CD4-positive, alpha-beta T cell treated with Interleukin-12 subunit alpha and Interleukin-12 subunit beta, for 1 hour (primary cell): ENCODE measurements at regions not wholly inside any gene's neighbourhood (a gene's known extent, or its start where the extent isn't known, plus 50 kb on each side); places are given as distances from the start of the nearest gene placed in this dataset.
"Not testable (repeated sequence)": the region's sequence is repeated elsewhere in the genome, so short reads cannot be mapped to it uniquely, and the experiment has no call there.

Experiments used
- DNase-seq: peaks from one replicate; pipeline ENCODE4 v3.0.0-alpha.2; 2020

DNA sequence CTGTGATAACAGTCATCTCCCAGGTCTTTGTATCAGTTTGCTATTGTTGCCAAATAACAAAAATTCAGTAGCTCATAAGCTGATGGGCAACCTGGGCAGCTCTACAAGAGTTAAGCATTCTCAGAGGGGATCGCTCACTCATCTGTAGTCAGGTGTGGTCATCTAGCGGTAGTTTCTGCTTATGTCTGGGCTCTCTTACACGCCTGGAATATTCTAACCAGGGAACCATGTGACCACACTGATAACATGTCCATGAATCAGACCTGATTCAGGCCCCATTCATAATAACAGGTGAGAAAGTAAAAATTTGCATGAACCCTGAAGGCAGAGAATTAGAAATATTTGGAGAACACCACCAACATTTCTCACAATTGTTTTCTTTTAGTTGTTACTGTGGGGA lies 576.1 kb downstream of the SLCO4C1 start:
- no peak for DNase-seq

DNA sequence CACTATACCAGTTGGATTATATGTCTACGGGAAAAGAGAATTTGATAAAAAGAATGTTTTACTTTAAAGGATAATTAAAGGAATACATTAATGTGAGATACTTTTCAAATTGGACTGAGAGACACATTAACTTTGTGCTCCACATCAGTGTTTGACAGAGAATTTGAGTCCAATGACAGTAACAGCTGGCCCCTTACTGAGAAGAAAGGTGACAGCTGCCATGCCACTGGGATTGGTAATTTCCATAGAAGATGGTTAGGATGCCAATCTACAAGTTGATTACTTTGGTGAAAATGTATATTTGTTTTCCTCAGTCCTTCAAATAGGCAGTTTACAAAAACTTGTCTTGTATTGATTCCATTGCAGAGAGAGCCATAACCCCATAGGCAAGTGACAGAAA lies 578.4 kb downstream of the SLCO4C1 start:
- DNase-seq = no peak

DNA sequence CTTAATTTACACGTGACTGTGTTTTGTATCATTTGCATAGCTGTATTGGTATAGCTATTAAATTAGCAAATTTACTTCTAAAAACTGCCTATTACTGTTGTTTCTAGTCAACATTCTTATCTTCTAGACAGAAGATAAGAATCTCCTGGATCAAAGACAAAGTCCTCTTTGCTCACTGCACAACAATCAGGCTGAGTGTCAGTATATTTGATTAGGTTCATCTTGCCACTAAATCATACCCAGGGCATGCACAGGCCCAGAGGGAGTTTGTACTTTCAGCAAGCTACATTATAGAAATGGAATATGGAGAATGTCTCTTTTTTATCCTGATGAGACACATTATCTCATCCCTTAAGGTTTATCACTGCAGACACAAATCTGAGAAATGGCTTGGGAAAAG lies 579.1 kb downstream of the SLCO4C1 start:
- no peak for DNase-seq

DNA sequence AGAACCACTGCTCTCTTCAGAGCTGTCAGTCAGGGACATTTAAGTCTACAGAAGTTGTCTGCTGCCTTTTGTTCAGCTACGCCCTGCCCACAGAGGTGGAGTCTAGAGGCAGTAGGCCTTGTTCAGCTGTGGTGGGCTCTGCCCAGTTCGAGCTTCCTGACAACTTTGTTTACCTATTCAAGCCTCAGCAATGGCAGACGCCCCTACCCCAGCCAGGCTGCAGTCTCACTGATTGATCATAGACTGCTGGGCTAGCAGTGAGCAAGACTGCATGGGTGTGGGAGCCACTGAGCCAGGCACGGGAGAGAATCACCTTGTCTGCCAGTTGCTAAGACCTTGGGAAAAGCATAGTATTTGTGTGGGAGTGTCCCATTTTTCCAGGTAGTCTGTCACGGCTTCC lies 580.3 kb downstream of the SLCO4C1 start:
- DNase-seq = not testable (repeated sequence)

DNA sequence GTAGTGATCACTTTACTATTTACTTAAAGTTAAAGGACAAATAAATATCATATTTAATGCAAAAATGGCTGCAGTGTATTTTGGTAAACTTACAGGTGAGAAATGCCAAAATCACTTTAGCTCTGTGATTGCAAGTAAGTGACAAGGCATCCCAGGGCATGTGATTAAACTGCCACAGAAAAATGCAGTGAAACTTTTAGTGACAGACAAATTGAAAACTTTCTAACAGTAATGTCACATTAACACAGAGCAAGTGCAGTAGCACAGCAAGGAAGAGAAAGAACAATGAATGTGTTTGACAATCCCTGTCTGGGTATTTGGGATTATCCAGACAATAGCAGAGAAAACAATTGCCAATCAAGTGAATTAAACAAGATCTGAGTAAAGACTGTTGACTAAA lies 606.8 kb downstream of the SLCO4C1 start:
- DNase-seq = no peak

DNA sequence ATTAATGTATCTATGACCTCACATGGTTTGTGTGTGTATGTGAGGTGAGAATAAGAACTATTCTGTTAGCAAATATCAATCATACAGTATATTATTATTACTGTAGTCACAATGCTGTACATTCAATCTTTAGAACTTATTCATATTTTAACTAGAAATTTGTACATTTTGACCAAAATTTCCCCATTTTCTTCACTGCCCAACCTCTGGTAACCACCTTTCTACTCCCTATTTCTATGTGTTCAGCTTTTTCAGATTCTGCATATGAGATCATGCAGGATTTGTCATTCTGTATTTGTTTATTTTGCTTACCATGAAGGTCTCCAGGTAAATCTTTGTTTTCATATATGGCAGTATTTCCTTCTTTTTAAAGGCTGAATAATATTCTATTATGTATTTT lies 607.9 kb downstream of the SLCO4C1 start:
- DNase-seq = no peak

DNA sequence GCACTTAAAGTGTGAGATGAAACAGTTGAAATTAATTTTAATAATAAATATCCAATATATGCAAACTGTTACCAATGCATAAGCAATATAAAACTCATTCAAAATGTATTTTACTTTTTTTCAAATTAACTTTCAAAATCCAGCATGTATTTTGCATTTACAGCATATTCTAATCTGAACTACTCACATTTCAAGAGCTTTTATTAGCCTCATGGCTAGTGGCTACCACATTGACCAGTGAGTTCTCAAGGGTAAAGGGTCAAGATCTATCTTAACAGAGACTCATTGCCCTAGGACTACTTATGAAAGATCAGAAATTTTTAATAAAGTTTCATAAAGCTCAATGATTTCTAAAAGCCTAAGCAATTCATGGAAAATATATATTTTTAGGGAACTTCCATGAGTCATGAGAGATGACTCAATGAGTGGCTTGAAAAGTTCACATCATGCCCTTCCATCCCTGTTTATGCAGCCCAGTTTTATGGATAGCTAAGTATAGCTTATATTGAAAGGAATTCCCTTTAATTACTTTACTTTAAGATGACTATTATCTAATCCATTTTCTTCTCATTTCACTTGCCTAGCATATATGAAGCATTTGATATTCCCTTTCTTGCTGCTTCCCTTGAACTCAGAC lies 608.6 kb downstream of the SLCO4C1 start:
- DNase-seq = no peak

DNA sequence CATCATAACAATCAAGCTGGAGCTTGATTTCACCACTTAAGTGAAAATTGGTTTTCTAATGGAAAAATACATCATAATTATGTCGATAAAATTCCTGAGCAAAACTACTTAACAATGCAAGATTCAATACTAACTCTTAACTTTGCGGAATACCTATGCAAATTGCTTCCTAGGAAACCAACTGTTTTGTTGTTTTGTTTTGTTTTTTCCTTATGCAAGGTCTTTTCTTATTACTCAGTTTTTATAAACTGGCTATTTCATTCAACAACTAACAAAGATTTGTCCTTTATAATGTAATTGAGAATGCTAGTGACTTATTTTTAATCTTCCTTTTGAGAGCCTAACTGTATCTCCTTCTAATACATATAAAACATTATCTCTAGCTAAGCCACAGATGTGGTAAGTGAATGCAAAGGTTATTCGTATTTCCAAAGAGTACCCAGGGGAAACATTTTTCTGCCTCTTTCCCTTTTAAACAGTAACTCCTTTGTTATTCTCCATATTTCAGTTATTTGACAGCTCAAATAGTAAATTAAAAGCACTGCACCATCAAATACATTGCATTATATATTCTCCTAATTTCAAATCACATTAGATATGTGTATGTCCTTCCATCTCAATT lies 609.4 kb downstream of the SLCO4C1 start:
- no peak for DNase-seq

DNA sequence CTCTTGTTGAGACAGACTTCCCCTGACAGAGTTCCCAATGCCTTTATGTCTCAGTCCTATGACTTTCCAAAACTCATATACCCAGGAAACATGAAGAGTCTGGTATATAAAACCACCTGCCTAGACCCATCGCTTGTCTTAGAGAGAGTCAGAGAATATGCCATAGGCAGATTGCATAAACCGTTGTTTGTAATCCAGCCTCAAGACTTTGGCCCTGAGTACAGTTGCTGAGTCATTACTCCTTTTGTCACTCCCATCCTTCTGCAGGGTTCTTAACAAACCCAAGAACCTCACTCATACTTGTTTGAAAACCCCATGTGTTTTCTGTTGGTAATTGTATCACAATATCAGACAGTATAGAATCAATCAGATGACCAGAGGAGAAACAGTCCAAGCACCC lies 616.3 kb downstream of the SLCO4C1 start:
- DNase-seq = no peak

DNA sequence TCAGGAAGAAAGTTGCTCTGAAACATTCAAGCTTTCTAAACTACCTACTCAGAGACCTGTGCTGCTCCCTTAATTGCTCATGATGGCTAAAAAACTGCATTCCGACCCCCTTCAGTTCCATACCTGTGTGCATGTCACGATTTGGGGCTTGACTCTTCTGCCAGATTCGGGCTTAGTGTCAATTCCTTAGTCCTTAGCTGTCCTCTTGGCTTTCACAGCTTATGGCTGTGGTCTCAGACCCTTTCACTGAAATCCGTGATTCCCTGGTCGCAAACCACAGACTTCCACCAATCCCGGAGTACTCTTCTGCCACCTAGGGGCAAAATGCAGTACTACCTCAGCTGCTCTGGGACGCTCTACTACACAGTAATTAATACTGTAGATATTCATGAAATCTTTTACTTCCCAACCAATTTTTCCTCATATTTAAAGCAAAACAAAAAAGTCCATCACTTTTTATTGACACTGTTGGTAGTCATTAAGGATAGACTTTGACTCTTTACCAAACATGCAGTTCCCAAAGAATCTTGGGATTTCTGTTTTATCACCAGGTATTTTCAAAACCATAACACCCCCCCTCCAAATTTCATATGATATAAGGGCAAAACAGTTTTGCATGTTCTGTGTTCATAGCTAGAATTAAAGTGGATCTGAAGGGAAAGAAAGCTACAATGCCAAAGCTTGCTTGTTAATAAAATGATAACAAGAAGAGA lies 617.4 kb downstream of the SLCO4C1 start:
- peak; percentile 31 for DNase-seq

DNA sequence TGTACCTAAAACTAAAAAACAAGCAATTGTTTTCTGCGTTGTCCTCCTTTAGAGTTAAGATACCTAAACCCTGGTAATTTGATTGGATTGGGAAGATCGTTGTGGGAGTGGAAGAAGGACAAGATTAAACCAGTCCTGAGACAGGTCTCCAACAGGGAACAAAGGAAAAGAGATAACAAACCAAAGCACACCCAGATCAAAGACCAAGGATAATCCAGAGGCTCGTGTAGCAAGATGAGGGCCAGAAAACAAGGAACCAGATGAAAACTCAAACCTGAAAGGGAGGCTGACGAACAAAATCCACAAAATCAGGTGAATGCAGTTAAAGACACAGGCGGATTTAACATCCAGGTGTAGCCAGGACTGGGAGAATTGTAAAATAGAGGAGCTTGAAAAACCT lies 618.1 kb downstream of the SLCO4C1 start:
- DNase-seq = no peak

DNA sequence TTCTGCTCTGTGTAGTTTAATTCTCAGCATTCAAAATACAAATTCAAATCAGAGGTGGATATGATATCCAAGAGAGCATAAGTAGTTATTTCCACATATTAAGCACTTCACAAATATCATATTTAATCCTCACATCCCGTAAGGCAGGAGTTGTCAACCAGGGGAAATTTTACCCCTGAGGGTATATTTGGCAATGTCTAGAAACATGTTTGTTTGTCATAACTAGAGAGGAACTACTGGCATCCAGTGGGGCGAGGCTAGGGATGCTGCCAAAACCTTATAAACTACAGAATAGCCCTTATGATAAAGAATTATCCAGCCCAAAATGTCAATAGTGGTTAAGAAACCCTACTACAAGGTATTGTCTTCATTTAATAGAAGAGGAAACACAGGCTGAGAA lies 619.4 kb downstream of the SLCO4C1 start:
- DNase-seq = no peak

DNA sequence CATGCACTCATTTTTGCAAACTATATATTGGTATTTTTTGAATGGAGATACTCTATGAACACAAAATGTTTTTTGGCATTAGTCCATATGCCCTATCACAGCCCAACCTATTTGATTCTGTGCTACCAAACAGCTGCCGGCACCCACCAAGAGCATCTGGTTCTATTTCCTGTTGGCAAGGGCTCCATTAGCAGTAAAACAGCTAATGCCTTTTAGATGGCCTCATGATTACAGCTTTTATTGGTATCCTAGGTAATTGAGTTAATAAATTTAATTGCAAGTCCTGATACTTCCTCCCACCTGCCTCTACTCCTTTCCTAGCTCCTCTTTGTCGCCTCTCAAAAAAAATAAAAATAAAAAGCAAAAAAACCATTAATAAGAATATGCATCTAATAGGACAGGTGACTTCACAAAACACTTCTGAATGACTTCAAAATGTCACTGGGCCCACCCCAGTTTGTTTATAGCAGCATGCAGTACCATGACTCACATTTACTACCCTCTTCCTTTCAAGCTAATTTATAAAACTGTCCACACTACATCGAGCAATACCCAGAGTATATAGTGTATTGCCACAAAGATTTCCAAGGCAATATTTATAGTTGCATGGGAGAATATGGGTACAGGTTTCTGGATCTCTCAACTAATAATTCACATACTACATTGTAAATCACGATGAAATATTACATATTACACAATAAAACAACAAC lies 620.4 kb downstream of the SLCO4C1 start:
- no peak for DNase-seq

DNA sequence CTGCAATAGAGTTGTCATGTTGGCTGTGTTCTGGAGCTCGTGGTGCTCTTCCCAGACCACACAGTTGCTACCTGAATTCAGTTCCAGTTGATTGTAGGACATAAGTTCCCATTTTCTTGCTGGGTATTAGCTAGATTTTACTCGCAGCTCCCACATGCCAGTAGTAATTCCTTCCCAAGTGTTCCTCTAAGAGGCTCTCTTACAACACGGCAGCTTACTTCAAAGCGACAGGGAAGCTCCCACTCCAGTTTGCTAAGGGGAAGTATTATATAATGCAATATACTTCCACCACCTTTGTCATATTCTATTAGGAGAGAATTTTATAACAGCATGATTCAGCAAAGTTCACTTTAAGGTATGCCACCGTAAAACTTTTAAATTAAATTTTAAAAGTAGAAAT lies 623.0 kb downstream of the SLCO4C1 start:
- no peak for DNase-seq

DNA sequence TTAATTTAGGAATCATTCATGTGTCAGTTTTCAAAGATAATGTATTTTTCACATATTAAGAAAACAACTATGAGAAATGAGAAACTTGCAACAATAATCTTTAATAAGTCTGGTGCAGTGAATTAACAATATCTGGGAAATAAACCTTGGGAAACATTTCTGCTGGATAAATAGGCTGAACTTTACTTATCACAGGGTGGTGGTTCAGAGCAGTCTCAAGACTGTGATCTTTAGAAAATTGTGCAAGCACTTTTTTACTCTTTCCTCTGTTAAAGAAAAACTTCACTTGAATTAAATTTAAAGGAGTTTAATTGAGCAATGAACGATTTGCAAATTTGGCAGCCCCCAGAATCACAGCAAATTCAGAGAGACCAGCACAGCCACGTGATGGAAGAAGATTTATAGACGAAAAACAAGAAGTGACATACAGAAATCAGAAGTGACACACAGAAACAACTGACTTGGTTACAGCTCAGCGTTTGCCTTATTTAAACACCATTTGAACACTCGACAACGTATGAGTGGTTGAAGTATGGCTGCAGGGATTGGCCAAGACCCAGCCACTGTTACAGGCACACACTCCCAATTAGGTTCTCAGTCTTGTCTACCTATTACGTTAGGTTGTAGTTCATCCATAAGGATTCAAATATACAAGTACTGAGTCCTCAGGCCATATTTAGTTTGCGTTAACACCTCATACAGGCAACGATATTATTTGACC lies 631.9 kb downstream of the SLCO4C1 start:
- DNase-seq = no peak

DNA sequence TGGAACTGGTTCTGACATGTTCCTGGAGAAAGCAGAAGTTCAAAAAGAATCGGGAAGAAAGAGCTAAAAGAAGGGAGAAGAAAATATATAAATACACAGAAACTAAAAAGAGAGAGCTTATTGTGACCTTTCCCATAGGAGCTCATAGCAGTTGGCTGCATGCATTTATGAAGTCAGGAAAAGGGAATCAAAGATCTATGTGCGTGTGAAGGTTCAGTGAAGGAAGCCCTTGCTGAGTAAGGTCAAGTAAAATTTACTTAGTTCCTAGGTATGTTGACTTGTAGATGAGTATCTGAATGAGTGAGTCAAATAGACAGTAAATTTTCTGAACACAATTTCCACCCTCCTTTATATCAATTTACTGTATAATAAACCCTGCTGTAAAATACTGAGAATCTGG lies 632.5 kb downstream of the SLCO4C1 start:
- DNase-seq = no peak

DNA sequence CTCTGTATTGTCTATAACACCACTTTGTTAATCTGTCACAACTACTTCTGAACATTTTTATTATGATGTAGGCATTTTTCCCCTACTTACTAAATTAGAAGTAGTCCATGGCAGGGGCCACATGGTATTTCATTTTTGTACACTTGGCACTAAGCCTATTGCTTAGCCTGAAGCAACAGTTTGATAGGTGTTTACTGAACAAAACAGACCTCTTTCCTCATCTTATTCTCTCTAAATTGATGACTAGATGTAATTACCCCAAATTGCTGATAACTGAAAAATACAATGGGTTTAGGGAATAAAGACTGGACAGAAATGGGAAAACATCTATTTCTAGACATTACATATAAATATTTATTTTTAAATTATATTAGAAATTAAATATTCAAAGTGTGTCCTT lies 633.8 kb downstream of the SLCO4C1 start:
- no peak for DNase-seq

DNA sequence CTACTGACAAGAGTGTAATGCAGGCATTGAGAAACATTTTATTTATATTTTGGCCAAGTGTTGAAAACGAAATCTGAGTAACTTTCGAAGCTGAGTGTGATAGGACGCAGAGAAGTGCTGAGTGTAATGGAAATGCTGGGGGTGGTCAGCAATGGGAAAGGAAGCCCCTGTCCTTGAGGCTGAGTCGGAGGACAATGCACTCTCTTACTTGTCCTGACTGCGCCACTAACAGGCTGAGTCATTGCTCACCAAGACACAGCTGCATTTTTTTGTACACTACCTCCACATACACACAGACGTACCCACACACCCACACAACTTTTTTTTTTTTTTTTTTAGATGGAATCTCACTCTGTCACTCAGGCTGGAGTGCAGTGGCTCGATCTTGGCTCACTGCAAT lies 637.7 kb downstream of the SLCO4C1 start:
- no peak for DNase-seq

DNA sequence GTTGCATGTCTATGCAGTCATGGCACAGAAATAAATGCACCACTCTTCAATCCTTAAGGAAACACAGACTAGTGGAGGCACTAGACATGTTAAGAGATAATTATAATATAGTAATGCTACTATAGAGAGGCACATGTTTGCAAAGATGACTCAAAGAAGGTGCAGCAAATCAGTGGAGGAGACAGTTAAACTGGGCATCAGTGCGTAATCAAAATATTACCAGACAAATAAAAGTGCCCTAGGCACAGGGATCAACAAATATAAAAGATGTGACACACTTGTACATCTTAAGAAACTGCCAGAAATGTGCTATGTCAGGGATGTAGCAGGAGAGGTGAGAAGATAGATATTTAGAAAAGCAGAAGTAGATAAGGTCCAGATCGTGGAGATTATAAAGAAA lies 642.1 kb downstream of the SLCO4C1 start:
- no peak for DNase-seq

DNA sequence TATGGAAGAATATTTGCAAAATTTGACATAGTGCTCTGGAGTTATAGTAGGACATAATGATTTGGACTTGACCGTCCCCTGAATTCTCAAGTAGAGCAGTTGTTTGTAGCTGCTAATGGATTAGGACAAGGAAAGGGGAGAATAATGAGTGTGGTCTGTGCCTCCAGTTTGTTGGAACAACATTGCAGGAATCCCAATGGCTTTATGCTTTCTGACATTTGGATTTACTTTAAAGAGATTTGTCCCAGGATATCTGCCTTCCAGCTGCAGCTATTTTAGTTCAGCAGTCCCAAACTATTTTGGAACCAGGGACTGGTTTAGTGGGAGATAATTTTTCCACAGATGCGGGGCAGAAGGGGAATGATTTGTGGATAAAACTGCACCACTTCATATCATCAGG lies 648.2 kb downstream of the SLCO4C1 start:
- no peak for DNase-seq

DNA sequence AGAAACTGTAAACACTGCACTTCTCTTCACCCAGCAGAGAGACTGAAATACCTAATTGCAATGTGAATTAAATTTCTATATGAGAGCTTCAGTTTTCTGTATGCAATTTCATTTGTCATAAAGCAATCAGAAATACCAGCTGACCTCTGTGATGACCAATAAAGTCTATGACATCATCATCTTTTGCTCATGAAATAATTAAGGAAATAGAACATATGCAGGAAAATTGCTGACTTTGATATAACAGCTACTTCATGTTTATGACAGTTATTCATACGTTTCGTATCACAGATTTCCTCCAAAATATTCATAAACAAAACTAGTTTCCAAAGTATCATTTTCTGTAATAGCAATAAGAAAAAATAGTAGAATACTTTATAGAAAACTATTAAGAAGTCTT lies 652.3 kb downstream of the SLCO4C1 start:
- no peak for DNase-seq

DNA sequence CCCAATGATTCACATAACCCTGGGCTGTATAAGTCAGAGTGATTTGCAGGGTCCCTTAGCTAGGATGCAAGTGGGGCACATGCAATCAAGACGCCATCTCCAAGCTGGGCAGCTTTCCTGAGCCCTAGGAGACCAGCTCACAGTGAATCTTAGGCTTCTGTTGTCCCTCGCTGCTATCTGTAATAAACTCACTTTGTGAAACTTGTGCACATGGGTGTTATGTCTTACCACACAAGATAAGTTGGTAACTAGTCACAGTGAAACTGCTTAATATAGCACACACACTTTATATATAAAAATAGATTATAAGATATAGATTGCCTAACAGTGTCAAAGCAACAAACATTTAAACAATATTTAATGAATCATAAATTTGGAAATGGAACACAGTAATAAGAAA lies 658.5 kb downstream of the SLCO4C1 start:
- DNase-seq = no peak

DNA sequence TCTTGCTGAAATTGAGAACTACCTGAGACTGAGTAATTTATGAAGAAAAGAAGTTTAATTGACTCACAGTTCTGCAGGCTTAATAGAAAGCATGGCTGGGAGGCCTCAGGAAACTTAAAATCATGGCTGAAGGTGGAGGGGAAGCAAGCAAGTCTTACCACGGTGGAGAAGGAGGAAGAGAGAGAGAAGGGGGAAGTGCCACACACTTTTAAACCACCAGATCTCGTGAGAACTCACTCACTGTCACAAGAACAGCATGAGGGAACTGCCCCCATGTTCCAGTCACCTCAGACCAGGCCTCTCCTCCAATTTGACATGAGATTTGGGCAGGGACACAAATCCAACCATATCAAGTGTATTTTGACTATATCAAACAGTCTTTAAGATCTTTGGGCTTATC lies 668.3 kb downstream of the SLCO4C1 start:
- DNase-seq = not testable (repeated sequence)
